ENCODE measurements at regions not wholly inside any gene's neighbourhood (a gene's known extent, or its start where the extent isn't known, plus 50 kb on each side); places are given as distances from the start of the nearest gene placed in this dataset.

- FAIRE-seq (no peak), DNase-seq (ENCODE audit: low spot score in 2 of 2) (no peak)
Measured at GRCh38 chr16:7185689-7186088, 147.0 kb upstream of the RBFOX1 start.

GRCh38 chr16:7185165-7185564 lies 147.5 kb upstream of the RBFOX1 start:
- DNase-seq (ENCODE audit: low spot score in 2 of 2) (no peak), FAIRE-seq (no peak)

GRCh38 chr16:7183768-7184167 lies 148.9 kb upstream of the RBFOX1 start:
- FAIRE-seq, result no peak

GRCh38 chr16:7182510-7183109 lies 150.0 kb upstream of the RBFOX1 start:
- FAIRE-seq (no peak), DNase-seq (ENCODE audit: low spot score in 2 of 2) (no peak)

More at GRCh38 chr16:7183768-7184167, 148.9 kb upstream of the RBFOX1 start:
- no peak for DNase-seq (ENCODE audit: low spot score in 2 of 2)

- no peak for FAIRE-seq
- no peak for DNase-seq (ENCODE audit: low spot score in 2 of 2)
Measured at GRCh38 chr16:7177875-7178274, 154.8 kb upstream of the RBFOX1 start.

GRCh38 chr16:7171151-7171550 lies 161.5 kb upstream of the RBFOX1 start:
- no peak for DNase-seq (ENCODE audit: low spot score in 2 of 2)
- no peak for FAIRE-seq

GRCh38 chr16:7167626-7168025 lies 165.0 kb upstream of the RBFOX1 start:
- DNase-seq (ENCODE audit: low spot score in 2 of 2) (no peak), FAIRE-seq (no peak)

GRCh38 chr16:7161891-7162290 lies 170.8 kb upstream of the RBFOX1 start:
- FAIRE-seq (no peak), DNase-seq (ENCODE audit: low spot score in 2 of 2) (no peak)

GRCh38 chr16:7160093-7160492 lies 172.6 kb upstream of the RBFOX1 start:
- no peak for DNase-seq (ENCODE audit: low spot score in 2 of 2)
- FAIRE-seq, result no peak

- DNase-seq (ENCODE audit: low spot score in 2 of 2) (no peak), FAIRE-seq (no peak)
Measured at GRCh38 chr16:7158481-7158880, 174.2 kb upstream of the RBFOX1 start.

- FAIRE-seq (no peak), DNase-seq (ENCODE audit: low spot score in 2 of 2) (no peak)
Measured at GRCh38 chr16:7150230-7150629, 182.4 kb upstream of the RBFOX1 start.

- DNase-seq (ENCODE audit: low spot score in 2 of 2) (no peak), FAIRE-seq (no peak)
Measured at GRCh38 chr16:7148606-7149005, 184.0 kb upstream of the RBFOX1 start.

- no peak for DNase-seq (ENCODE audit: low spot score in 2 of 2)
Measured at GRCh38 chr16:7140899-7141298, 191.7 kb upstream of the RBFOX1 start.

GRCh38 chr16:7137560-7138330 lies 194.9 kb upstream of the RBFOX1 start:
- FAIRE-seq (no peak), DNase-seq (ENCODE audit: low spot score in 2 of 2) (no peak)

More at GRCh38 chr16:7140899-7141298, 191.7 kb upstream of the RBFOX1 start:
- no peak for FAIRE-seq

GRCh38 chr16:7132465-7132864 lies 200.2 kb upstream of the RBFOX1 start:
- DNase-seq (ENCODE audit: low spot score in 2 of 2), result no peak
- no peak for FAIRE-seq

GRCh38 chr16:7124701-7125100 lies 207.9 kb upstream of the RBFOX1 start:
- FAIRE-seq, result no peak
- no peak for DNase-seq (ENCODE audit: low spot score in 2 of 2)

GRCh38 chr16:7124242-7124641 lies 208.4 kb upstream of the RBFOX1 start:
- FAIRE-seq, result no peak
- DNase-seq (ENCODE audit: low spot score in 2 of 2), result no peak

GRCh38 chr16:7116734-7117133 lies 215.9 kb upstream of the RBFOX1 start:
- DNase-seq (ENCODE audit: low spot score in 2 of 2) (no peak), FAIRE-seq (no peak)

- FAIRE-seq, result no peak
- DNase-seq (ENCODE audit: low spot score in 2 of 2), result no peak
Measured at GRCh38 chr16:7115898-7116297, 216.7 kb upstream of the RBFOX1 start.

GRCh38 chr16:7113949-7114348 lies 218.7 kb upstream of the RBFOX1 start:
- no peak for DNase-seq (ENCODE audit: low spot score in 2 of 2)
- no peak for FAIRE-seq

- DNase-seq (ENCODE audit: low spot score in 2 of 2) (no peak), FAIRE-seq (no peak)
Measured at GRCh38 chr16:7113395-7113794, 219.2 kb upstream of the RBFOX1 start.

- FAIRE-seq (no peak), DNase-seq (ENCODE audit: low spot score in 2 of 2) (no peak)
Measured at GRCh38 chr16:7111265-7111664, 221.4 kb upstream of the RBFOX1 start.

All from frontal cortex (tissue), 3 donors.